Activated CD4-positive, alpha-beta T cell treated with anti-CD3 and anti-CD28 coated beads, Interleukin-2, amount 50 U/mL, for 1 hour (primary cell): ENCODE measurements at regions not wholly inside any gene's neighbourhood (a gene's known extent, or its start where the extent isn't known, plus 50 kb on each side); places are given as distances from the start of the nearest gene placed in this dataset.

Source experiments
- DNase-seq: peaks from one replicate; pipeline ENCODE4 v3.0.0-alpha.2; 2020

- DNase-seq, result no peak
These were observed 139.8 kb downstream of the KIF26A start for GRCh38 chr14:104278214-104278534.

- no peak for DNase-seq
These were observed 141.9 kb downstream of the KIF26A start for GRCh38 chr14:104280085-104280901.

GRCh38 chr14:104280902-104281767 lies 142.7 kb downstream of the KIF26A start:
- no peak for DNase-seq

GRCh38 chr14:104281768-104282301 lies 143.4 kb downstream of the KIF26A start:
- DNase-seq, result no peak

- no peak for DNase-seq
These were observed 144.2 kb downstream of the KIF26A start for GRCh38 chr14:104282332-104283196.

GRCh38 chr14:104283197-104284106 lies 145.1 kb downstream of the KIF26A start:
- no peak for DNase-seq

GRCh38 chr14:104284107-104284592 lies 145.8 kb downstream of the KIF26A start:
- no peak for DNase-seq

- DNase-seq, result no peak
These were observed 146.5 kb downstream of the KIF26A start for GRCh38 chr14:104284636-104285507.

- DNase-seq, result no peak
These were observed 147.1 kb downstream of the KIF26A start for GRCh38 chr14:104285508-104285840.

- no peak for DNase-seq
These were observed 147.7 kb downstream of the KIF26A start for GRCh38 chr14:104286086-104286485.

GRCh38 chr14:104286496-104286895 lies 148.1 kb downstream of the KIF26A start:
- DNase-seq, result no peak

- no peak for DNase-seq
These were observed 149.1 kb downstream of the KIF26A start for GRCh38 chr14:104287301-104288009.

GRCh38 chr14:104288272-104288671 lies 149.9 kb downstream of the KIF26A start:
- no peak for DNase-seq

- DNase-seq, result no peak
These were observed 151.1 kb downstream of the KIF26A start for GRCh38 chr14:104289507-104289906.

- DNase-seq, result no peak
These were observed 151.8 kb downstream of the KIF26A start for GRCh38 chr14:104290058-104290667.

GRCh38 chr14:104290756-104291122 lies 152.4 kb downstream of the KIF26A start:
- DNase-seq, result no peak

- no peak for DNase-seq
These were observed 153.0 kb downstream of the KIF26A start for GRCh38 chr14:104291123-104292000.
